ENCODE measurements at regions not wholly inside any gene's neighbourhood (a gene's known extent, or its start where the extent isn't known, plus 50 kb on each side); places are given as distances from the start of the nearest gene placed in this dataset.

DNA sequence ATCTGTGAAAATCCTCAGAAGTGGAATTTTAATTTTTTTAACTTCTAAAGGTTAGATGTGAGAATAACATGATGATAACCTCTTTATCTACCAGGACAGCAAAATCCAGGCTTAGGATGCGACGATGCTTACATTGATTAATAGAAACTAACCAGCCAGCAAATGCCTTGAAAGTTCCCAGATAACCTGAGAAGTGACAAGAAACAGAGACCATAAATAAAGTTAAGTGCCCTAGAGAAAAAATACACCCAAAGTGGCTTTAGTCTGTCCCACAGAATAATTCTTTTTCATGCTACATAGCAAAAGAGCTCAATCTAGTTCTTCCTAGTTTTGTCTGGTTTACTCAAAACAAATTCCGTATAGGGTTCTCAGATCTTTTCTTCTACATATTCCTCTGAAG lies 262.7 kb downstream of the WDR11 start:
- TF ChIP-seq, protein P1, sequence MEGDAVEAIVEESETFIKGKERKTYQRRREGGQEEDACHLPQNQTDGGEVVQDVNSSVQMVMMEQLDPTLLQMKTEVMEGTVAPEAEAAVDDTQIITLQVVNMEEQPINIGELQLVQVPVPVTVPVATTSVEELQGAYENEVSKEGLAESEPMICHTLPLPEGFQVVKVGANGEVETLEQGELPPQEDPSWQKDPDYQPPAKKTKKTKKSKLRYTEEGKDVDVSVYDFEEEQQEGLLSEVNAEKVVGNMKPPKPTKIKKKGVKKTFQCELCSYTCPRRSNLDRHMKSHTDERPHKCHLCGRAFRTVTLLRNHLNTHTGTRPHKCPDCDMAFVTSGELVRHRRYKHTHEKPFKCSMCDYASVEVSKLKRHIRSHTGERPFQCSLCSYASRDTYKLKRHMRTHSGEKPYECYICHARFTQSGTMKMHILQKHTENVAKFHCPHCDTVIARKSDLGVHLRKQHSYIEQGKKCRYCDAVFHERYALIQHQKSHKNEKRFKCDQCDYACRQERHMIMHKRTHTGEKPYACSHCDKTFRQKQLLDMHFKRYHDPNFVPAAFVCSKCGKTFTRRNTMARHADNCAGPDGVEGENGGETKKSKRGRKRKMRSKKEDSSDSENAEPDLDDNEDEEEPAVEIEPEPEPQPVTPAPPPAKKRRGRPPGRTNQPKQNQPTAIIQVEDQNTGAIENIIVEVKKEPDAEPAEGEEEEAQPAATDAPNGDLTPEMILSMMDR (IDR thresholded peaks at IDR 0.05; ENCODE audit: low read depth, low read length), result no peak
- TF ChIP-seq POLR2A (IDR thresholded peaks at IDR 0.05; ENCODE audit: extremely low read depth, insufficient read length), result no peak
